HG03135 (cell line): ENCODE measurements at regions not wholly inside any gene's neighbourhood (a gene's known extent, or its start where the extent isn't known, plus 50 kb on each side); places are given as distances from the start of the nearest gene placed in this dataset.
A peak's percentile ranks its signal among the peaks of the same experiment; 100 is the strongest.
"Not testable (repeated sequence)": the region's sequence is repeated elsewhere in the genome, so short reads cannot be mapped to it uniquely, and the experiment has no call there.

ENCODE experiments used
- ATAC-seq: cut with Tn5 transposase; IDR thresholded peaks from one replicate; pipeline ENCODE4 v1.9.1; 2021; ENCODE audit warnings: mild to moderate bottlenecking, moderate library complexity; ENCODE audit not compliant: unreplicated experiment

- ATAC-seq, result not testable (repeated sequence)
Measured at GRCh38 chr12:14032191-14032590, 50.8 kb upstream of the GRIN2B start.

DNA sequence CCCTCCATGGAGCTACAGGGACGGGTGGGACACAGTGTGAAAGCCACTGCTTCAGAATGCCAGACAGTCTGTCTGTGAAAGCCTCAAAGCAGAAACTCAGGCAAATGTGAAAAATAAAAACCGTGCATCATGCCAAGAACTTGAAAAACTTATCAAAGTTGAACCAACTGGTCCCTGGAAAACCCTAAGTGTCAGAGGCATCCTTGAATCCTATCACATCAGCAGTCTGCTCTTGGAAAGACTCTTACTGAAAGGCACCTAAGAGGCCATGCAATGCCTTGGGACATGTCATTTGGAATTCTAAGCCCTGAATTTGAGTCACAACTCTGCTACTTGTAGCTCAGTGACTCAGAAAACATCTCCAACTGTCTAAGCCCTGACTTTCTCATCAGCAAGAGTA lies 62.4 kb upstream of the GRIN2B start:
- ATAC-seq, result no peak

- ATAC-seq, result no peak
Measured at GRCh38 chr12:14048941-14049545, 67.6 kb upstream of the GRIN2B start.

GRCh38 chr12:14057895-14058294 lies 76.5 kb upstream of the GRIN2B start:
- ATAC-seq, result no peak

DNA sequence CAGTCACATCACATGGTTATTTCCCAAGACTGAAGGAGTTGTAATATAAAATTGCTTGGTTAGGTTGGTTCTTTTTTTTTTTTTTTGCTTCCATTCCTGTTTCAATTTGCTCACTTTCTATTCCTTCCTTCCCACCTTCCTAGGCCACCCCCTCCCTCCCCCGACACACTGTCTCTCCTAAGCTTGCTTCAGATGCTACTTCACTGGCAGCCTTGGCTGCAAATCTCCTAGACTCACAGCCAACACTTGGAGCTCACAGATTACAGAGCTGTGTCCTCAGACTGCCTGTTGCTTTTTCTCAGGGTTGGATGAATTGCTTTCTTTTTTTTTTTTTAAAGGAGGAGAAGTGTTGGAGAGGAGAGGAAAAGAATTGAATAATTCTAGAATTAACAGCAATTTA lies 77.3 kb upstream of the GRIN2B start:
- no peak for ATAC-seq

DNA sequence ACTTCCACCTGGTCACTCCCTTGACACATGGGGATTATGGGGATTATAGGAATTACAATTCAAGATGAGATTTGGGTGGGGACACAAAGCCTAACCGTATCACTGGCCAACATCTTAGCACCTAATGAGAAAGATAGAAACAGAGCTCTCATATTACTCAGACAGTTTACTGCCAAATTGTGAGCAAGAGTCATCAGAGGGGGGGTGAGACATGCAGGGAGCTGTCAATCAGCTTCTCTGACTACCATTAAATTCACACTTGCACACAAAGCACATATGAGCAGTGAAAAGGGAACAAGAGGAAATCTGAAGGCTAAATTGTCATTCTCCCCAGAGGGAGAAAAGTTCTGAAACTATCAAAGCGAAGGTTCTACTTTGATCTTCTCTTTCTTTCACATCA lies 78.1 kb upstream of the GRIN2B start:
- ATAC-seq, result no peak

GRCh38 chr12:14065616-14066015 lies 84.2 kb upstream of the GRIN2B start:
- ATAC-seq, result no peak

DNA sequence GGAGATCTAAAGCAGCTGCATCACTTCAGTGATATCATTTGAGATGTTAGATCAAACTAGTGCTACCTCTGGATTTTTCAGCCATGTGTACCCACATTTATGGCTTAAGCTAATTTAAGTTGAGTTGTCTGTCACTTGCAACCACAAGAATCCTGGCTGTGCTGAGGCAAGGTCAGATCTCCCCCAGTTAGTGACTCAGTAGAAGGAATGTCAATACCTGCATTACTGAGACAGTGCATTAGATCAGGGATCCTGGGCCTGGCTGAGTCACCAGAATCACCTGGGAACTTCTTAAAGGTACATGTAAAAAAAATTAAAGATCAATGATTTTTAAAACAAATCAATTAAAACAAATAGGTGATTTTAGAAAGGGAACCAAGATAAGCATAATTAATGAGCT lies 84.6 kb upstream of the GRIN2B start:
- ATAC-seq, result no peak

DNA sequence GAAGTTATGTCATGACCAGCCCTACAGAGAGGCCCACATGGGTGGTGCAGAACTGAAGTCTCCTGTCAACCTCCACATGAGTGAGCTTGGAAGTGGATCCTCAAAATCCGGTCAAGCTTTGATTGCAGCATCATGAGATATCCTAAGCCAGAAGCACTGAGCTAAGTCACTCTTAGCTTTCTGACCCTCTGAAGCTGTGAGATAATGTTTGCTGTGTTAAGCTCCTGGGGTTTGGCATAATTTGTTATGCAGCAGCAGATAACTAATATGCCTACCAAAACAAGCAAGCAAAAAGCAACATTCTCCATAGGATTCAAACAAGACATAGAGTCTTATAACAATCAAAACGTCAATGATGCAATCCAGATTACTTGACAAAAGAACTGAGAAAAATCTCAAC lies 87.6 kb upstream of the GRIN2B start:
- ATAC-seq, result no peak

GRCh38 chr12:14071833-14072232 lies 90.4 kb upstream of the GRIN2B start:
- ATAC-seq, result no peak

DNA sequence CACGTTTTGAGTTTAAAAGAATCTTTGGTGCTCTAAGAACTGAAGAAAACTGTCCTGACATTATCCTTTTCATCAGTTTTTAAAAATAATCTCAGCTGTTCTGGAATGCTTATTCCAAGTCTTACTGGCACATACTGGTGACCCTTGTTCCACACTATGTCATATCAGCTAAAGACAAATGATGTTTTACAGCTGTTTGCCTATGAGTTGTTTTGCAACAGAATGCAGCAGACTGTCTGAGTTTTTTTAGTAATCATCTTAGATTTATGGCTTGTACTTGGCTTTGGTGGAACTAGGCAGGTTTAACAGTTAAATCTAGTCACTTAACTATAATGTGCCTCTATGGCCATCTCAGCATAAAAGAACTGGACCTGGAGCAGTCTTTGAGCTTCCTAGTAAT lies 91.6 kb upstream of the GRIN2B start:
- no peak for ATAC-seq

DNA sequence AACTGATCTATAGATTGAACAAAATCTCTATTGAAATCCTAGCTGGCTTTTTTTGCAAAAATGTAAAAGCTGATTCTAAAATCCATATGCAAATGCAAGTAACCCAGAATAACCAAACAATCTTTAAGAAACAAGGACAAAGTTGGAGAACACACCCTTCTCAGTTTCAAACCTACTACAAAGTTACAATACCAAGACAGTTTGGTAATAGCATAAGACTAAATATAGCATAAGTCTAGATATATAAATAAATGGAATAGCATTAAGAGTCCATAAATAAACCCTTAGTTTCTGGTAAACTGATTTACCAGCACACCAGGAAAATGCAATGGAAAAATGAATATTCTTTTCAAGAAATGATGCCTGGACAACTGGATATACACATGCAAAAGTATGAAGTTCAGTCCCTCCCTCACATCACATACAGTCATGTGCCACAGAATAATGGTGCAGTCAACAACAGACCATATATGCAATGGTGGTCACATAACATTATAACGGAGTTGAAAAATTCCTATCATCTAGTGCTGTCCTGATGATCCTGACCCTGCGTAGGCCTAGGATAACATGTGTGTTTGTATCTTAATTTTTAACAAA lies 94.5 kb upstream of the GRIN2B start:
- no peak for ATAC-seq

- no peak for ATAC-seq
Measured at GRCh38 chr12:14076538-14076937, 95.1 kb upstream of the GRIN2B start.

GRCh38 chr12:14086838-14087237 lies 105.4 kb upstream of the GRIN2B start:
- ATAC-seq, result no peak

GRCh38 chr12:14099994-14100393 lies 118.6 kb upstream of the GRIN2B start:
- no peak for ATAC-seq

DNA sequence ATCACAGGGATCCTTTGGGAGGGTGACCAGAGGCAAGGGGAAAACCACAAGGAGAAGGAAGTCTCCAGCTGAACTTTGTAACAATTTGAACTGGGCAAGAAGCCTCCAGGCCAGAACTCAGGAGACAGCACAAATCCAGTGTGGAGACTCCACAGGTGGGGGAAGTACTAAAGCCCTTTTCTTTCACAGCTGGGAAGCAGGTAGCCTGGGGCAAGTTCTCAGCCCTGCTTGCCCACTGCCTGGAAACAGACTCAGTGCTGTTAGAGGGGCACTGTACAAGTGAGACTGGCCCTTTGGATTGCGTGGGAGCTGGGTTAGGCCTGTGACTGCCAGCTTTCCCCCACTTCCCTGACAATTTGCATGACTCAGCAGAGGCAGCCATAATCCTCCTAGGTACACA lies 120.2 kb upstream of the GRIN2B start:
- not testable (repeated sequence) for ATAC-seq

- peak; percentile 99 for ATAC-seq
Measured at GRCh38 chr12:14111230-14111865, 129.9 kb upstream of the GRIN2B start.

GRCh38 chr12:14113031-14113430 lies 131.6 kb upstream of the GRIN2B start:
- no peak for ATAC-seq

DNA sequence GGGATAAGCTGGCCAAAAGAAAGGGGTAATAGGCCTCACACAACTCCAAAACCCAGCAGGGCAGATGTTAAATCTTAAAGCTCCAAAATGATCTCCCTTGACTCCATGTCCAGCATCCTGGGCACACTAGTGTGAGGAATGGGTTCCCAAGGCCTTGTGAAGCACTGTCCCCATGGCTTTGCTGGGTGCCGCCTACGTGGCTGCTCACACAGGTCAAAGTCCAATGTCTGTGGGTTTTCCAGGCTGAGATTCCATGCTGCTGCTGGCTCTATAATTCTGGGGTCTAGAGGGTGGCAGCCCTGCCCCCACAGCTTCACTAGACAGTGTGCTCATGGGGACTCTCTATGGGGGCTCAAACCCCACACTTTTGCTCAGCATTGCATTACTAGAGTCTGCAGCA lies 145.3 kb upstream of the GRIN2B start:
- ATAC-seq, result no peak

- ATAC-seq, result no peak
Measured at GRCh38 chr12:14129611-14130195, 148.3 kb upstream of the GRIN2B start.

DNA sequence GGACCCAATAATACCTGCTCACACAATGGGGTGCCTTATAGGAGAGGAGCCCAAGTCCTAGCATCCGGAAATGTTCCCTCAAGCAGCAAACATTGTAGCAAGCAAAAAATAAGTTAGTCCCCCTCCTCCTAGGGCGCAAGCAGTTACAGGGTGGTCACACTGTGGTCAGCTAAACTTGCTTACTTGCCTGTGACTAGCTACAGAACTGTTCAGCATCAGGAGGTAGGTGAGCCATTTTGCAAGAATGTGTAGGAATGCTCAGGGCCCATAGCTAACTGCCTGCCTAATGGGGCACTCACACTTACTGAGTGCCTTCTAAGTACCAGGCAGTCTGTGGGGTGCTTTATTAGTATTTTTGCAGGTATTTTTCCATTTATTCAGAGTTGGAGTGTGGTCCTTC lies 154.6 kb upstream of the GRIN2B start:
- ATAC-seq, result no peak

DNA sequence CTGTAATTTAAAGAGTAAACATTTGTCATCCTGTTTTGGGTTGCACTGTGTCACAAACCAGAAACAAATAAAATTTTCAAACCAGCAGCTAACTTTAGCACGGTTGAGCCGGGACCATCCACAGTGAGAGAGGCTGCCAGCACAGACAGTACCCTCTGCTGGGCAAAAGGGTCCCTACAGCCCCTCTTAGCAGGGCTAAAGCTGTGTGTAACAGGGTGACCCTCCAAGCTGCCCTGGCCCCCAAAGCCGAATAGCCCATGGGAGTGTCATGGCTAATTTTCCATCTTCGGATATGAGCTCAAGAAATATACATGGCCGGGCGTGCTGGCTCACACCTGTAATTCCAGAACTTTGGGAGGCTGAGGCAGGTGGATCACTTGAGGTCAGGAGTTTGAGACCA lies 157.1 kb upstream of the GRIN2B start:
- ATAC-seq, result no peak
